Glomerular visceral epithelial cell (primary cell): ENCODE measurements at regions not wholly inside any gene's neighbourhood (a gene's known extent, or its start where the extent isn't known, plus 50 kb on each side); places are given as distances from the start of the nearest gene placed in this dataset.

Experiments
- DNase-seq: peaks from one replicate; pipeline ENCODE4 v3.0.0-alpha.2; 2016; ENCODE audit errors: extremely low spot score

DNA sequence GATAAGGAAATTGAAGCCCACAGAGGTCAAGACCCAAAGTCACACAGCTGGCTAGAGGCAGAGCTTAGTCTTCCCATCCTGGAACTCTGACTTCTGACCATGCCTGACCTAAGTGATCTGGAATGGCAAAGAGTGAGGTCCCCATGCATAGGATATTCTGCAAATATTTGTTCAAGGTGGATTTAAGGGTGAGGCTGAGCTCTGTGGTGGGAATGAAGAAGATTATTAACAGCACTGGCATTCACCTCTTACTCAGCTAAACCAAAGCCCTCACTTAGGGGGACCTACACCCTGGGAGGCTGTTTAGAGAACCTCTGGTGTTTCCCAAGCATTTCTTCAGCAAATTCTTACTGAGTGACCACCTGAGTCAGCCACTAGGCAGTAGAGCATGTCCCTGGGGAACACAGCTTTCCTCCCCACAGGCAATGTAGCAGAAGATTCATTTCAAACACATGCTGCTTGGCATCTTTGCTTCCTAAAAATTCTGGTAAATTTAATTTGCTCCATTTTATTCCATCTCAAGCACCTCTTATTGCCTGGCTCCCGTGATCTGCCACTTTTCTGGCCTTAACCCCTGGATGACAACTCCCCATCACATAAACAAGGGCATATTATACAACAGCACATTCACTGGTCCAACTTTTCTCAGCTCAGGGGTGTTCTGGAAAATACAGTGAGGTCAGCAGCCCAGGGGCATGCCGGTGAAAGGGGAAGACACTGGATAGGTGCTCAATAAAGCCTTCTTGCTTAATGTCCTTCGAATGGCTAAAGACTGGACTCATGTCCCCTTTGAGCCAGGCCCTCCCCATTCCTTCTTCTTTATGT lies 176.0 kb downstream of the ABHD5 start:
- peak; percentile 98 for DNase-seq

GRCh38 chr3:43867436-43868072 lies 176.8 kb downstream of the ABHD5 start:
- peak; percentile 86 for DNase-seq

GRCh38 chr3:43869491-43869890 lies 178.8 kb downstream of the ABHD5 start:
- peak; percentile 35 for DNase-seq

DNA sequence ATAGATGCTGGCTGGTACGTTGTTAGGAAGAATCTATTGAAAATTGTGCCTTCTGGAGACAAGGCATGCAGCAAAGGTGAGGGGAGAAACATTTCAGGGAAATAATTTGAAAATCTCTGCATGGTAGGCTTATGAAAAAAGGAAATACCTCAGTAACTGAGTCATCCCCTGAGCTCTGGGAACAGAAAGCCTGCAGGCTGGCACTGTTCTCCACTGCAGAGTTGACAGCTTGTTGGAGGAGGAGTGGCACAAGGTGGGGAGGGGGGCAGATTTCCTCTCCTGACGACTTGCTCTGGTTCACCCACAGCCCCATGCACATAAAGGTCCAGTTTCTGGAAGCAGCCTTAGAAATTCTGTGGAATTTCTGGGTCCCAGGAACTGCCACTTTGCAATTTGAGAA lies 179.4 kb downstream of the ABHD5 start:
- DNase-seq: peak; percentile 87

DNA sequence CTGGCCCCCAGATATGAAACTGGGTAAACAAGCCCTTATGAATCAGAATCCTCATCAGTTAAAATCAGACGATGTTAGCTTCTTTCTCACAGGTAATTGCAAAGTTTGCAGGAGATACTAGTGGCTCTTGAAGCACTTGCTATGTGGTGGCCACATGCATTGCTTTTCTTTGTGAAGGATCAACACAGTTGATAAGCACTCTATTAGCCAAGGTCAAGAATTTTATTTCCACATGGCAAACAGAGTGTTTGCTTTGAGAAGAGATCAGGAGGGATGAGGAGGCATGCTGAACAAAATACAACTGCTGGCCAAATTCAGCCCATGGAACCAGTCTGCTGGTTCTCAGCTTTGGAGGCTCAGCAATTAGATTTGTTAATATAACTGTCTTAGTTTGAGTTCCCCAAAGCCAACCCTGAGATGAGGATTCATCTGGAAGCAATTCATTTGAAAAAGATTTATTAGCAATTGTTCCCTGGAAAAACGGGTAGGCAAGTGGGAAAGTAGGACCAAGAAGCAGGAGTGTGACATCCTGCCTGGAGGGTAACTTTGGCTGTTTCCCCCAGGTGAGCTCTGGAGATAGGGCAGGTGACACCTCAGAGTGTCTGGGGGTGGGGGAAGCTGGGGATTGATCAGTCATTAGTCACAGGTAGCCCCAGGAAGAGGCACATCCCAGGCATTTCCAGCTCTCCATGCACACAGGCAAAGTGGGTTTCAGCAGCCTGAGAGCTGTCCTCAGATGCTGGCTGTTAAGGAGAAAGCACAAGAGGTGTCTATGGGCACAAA lies 180.3 kb downstream of the ABHD5 start:
- no peak for DNase-seq

DNA sequence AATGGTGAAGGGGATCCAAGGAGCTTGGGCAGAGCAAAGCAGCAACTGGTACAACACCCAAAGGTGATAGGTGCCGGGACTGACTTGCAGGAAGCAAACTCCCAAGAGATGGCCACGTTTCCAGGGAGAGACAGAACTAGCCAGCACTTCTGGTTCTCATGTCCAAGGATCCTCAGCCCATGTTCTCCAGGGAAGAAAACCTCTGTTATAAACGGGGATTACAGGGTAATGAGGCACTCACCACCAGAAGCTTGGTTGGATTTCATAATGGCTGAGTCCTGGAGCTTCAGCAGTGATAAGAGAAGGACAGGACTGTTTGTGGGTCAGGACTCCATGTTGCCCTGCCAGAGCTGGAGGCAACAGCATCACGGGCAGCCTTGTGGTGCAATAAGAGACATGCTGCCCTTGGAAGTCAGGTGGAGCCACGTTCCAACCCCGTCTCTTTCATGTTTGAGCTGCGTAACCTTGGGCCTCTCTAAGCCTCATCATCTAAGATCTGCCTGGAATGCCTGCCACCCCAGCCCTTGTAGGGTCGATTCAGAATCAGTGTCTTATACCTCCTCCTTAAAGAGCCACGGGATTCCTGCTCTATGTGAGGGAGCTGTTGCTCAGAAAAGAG lies 181.0 kb downstream of the ABHD5 start:
- no peak for DNase-seq

DNA sequence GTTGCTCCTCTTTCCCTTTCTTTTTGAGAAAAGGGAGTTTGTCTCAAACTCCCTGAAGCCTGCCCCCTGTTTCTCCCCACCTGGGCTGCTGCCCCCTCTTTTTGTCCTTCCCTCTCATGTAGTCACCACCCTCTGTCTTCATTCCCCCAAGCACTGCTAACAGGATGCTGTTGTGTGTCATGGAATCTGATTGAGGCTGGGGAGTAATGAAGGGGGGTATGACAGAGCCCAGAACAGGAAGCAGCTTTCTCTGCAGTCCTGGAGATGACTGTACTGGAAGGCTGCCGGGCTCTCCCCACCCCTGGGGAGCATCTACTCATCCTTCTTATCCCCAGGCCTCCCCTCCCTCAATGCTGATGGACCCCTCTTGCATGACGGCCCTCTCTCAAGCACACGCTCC lies 181.6 kb downstream of the ABHD5 start:
- peak; percentile 87 for DNase-seq

DNA sequence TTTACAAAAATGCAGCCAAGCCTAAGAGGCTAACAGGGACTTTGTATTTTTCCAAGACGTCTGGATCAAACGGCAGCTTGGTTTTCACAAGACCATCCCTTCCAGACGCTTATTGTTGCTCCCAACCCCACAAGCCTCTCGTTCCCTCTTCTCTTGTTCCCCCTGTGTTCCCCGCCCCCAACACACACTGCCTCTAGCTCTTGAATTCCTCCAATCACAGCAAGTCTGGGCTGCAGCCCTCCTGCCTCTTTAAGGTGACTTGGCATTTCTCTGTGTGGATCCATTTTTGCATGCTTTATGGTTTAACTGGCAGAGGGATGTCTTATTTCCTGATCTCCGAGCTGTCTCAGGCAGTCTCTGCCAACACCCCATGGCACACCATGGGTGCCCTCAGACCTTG lies 182.2 kb downstream of the ABHD5 start:
- DNase-seq: peak; percentile 68

- no peak for DNase-seq
Measured at GRCh38 chr3:43873723-43874122, 183.0 kb downstream of the ABHD5 start.

DNA sequence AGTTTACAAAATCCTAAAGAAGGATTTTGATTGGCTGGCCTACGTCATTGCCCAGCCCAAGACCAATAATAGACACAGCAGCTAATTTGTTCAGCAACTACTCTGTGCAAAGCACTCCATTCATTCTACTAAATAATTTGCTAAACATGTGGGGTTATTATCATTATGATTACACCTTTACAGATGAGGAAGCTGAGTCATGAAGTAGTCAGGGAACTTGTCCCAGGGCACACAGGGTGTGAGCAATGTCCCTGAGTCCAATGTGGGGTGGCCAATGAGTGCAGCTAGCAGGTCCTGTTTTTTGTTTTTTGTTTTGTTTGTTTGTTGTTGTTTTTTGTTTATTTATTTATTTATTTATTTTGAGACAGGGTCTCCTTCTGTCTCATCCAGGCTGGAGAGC lies 183.6 kb downstream of the ABHD5 start:
- no peak for DNase-seq

DNA sequence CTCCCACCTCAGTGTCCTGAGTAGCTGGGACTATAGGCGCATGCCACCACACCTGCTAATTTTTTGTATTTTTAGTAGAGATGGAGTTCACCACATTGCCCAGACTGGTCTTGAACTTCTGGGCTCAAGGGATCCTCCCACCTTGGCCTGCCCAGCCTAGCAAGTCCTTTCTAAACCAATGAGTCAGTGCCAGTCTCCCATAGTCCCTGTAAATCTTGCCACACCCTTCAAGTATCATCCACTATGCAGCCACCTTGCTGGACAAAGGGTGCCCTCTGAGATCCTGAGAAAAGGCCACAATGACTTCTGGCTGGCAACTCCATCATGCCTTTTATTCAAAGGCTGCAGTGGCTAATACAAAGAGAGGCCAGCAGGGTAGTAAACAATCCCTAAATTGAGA lies 184.0 kb downstream of the ABHD5 start:
- no peak for DNase-seq

- DNase-seq: no peak
Measured at GRCh38 chr3:43876648-43877047, 185.9 kb downstream of the ABHD5 start.

DNA sequence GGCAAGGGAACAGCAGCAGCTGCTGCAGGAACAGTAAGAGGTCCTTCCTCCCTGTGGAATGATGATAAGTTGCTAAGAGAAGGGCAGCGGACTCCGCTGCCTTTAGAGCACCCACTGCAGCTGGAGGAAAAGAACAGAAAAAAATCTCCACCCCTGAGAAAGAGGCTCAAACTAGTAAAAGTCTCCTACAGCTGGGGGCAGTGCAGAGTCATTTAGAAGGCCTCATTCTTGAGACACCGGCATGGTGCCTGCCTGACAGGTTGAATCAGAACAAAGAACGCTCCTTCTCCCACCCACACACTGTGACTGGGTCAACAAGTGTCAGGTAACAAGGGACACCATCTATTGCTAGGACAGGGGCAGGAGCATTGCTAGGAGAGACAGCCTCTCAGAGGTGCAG lies 188.4 kb downstream of the ABHD5 start:
- no peak for DNase-seq

DNA sequence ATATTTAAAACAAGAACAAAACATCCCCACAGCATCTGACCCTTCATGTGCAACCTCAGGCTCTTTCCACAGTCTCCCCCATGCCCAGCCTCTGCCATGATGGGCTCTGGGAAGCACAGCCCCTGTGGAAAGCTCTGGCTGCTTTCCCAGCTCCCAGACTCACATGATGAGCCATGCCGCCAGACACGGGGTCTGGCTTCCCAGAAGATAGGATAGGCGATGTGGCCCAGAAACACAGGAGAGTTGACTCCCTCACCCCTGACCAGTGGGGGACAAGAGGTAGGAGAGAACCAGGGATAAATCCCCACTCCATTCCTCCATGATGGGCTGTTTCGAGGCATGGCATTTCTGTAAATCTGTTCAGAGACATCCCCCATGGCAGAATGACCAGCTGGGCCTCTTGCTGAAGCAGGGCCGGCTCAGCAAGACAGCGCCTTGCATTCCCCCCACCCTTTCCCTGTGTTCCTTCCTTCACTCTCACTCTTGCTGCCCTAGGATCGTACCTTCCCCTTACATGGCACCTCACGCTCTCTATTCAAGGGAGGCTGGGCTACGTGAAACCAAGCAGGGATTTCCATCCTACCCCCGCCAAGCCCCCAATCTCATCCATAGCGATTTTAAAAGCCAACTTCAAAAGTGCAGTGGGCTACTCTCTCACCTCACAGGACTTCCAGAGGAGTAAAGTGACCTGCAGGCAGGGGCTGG lies 192.4 kb downstream of the ABHD5 start:
- no peak for DNase-seq

- DNase-seq: no peak
Measured at GRCh38 chr3:43883729-43884396, 193.1 kb downstream of the ABHD5 start.

DNA sequence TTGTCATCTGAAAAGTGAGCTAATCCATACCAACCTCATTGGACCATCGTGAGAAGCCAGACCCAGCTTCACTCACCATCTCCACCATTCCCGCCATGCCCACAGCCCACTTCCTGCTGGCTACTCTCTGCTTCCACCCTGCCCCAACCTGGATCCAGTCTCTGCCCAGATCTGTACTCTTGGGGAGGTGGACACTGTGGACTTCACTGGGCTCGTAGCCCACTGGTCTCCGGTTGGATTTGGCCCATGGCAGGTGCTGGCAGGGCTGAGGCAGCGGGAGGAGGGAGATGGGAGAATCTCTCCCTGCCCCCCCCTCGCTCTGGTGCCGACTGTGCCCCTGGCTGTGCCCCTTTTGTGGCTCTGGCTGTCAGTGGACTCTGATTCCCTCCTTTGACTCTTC lies 193.8 kb downstream of the ABHD5 start:
- DNase-seq: no peak

DNA sequence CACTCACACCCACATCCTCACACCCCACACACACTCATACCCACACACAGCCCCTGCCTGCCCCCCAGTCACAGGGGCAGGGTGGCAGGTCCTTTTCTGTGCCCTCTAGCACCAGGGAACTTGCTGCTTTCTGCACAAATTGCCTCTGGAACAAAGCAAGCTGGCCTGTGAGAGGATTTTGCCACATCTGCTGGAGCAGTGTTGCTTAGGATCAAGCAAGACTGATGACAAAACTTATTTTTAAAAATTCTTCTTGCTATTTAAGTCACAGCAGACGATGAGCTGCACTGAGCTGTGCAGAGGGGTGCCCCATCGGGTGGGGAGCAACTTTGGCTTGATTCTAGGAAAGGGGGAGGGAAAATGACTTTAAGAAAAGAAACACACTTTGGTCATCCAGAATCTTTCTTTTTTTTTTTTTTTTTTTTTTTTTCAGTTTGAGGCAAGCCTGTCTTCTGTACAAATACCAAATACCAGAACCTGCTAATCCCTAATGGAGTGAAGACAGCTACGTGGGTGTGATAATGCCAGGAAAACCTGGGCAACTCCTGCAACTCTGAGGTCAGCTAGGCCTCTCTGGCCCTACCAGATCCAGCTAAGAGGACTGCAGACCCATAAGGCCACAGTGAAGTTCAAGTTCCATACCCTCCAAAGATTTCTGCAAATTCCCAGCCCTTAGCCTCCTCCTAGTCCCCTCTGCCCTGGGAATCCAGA lies 195.3 kb downstream of the ABHD5 start:
- no peak for DNase-seq

GRCh38 chr3:43892061-43892460 lies 201.3 kb downstream of the ABHD5 start:
- DNase-seq: no peak

GRCh38 chr3:43892526-43892925 lies 201.8 kb downstream of the ABHD5 start:
- DNase-seq: no peak

DNA sequence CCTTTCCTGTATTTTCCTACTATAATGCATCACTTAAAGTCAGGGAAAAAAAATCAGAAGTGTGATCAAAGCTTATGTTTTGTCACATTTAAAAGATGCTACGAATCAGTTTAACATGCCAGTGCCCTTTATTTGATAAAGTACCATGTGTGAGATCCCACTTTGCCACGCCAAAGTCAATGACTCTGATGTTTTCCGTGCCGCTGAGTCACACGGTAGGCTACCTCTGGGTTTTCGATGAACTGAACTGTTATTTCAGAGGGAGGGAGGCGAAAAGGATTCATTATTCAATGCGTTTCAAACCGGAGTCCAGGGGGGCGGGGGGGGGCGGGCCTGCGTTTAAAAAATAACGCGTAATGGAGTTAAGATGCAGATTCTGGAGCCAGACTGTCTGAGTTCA lies 203.0 kb downstream of the ABHD5 start:
- DNase-seq: no peak
